CD4-positive, alpha-beta T cell (primary cell): ENCODE measurements at regions not wholly inside any gene's neighbourhood (a gene's known extent, or its start where the extent isn't known, plus 50 kb on each side); places are given as distances from the start of the nearest gene placed in this dataset.

ENCODE experiments used
- ATAC-seq: fragments of 200-7000 bp; cut with Tn5 transposase; one replicate; pipeline ENCODE4 v1.10.0; 2022; ENCODE audit warnings: mild to moderate bottlenecking; ENCODE audit not compliant: poor library complexity
- CTCF ChIA-PET: fragments of 350-600 bp; sonication (Branson Sonifier 250); formaldehyde crosslinking; loops from one replicate; lab custom pipeline; 2021; ENCODE audit warnings: antibody characterized with exemption, inconsistent platforms; lab: Charles Lee
- POLR2A ChIA-PET: fragments of 350-600 bp; sonication (Branson Sonifier 250); formaldehyde crosslinking; loops from one replicate; lab custom pipeline; 2021; ENCODE audit warnings: antibody characterized with exemption, inconsistent platforms; lab: Charles Lee
- DNase-seq, 14 experiments: peaks; one replicate each; pipeline ENCODE4 v3.0.0-alpha.2; 2013 to 2020; ENCODE audit warnings: mixed read lengths in 2 of 14
- H3K27ac ChIP-seq, 2 donors: one replicate each; pipeline versions ENCODE4 v1.5.1 to v1.7.0; 2013; ENCODE audit warnings: low read length in 2 of 2, low read depth in 1 of 2, mild to moderate bottlenecking in 1 of 2
- H3K27me3 ChIP-seq, 2 experiments: 1 replicate in 1 of 2; 2 replicates in 1 of 2; pipeline versions ENCODE4 v1.6.1 to v1.7.0; 2013; ENCODE audit warnings: low read length in 2 of 2, control low read depth in 1 of 2, mild to moderate bottlenecking in 1 of 2, moderate library complexity in 1 of 2; ENCODE audit not compliant: insufficient read depth in 2 of 2, control insufficient read depth in 1 of 2
- H3K36me3 ChIP-seq: one replicate; pipeline ENCODE4 v1.6.1; 2013; ENCODE audit warnings: low read length, control low read depth; ENCODE audit not compliant: insufficient read depth
- H3K4me1 ChIP-seq: one replicate; pipeline ENCODE4 v1.6.1; 2013; ENCODE audit warnings: low read length, control low read depth; ENCODE audit not compliant: insufficient read depth
- H3K4me3 ChIP-seq: one replicate; pipeline ENCODE4 v1.5.1; 2013; ENCODE audit warnings: mild to moderate bottlenecking, low read length, moderate library complexity
- H3K9me3 ChIP-seq, 2 experiments: 1 replicate in 1 of 2; 2 replicates in 1 of 2; pipeline versions ENCODE4 v1.6.1 to v1.7.0; 2013; ENCODE audit warnings: low read length in 2 of 2, mild to moderate bottlenecking in 2 of 2, control low read depth in 1 of 2, moderate library complexity in 1 of 2; ENCODE audit not compliant: control insufficient read depth in 1 of 2, insufficient read depth in 1 of 2
- H3K27ac Mint-ChIP-seq: one replicate; pipeline ENCODE4 v1.8.0; 2020; ENCODE audit warnings: mixed read lengths
- H3K27me3 Mint-ChIP-seq: one replicate; pipeline ENCODE4 v1.8.0; 2021; ENCODE audit warnings: mixed read lengths
- H3K36me3 Mint-ChIP-seq: one replicate; pipeline ENCODE4 v1.8.0; 2021; ENCODE audit warnings: low read depth, mixed read lengths
- H3K4me1 Mint-ChIP-seq: one replicate; pipeline ENCODE4 v1.8.0; 2021; ENCODE audit warnings: low read depth, mixed read lengths
- H3K4me3 Mint-ChIP-seq: one replicate; pipeline ENCODE4 v1.8.0; 2020; ENCODE audit warnings: mild to moderate bottlenecking, mixed read lengths
- H3K9me3 Mint-ChIP-seq: one replicate; pipeline ENCODE4 v1.8.0; 2020; ENCODE audit warnings: mixed read lengths
- intact Hi-C, 2 experiments: fragments of 100-400 bp; cut with DNase I in 1 of 2; cut with micrococcal nuclease in 1 of 2; formaldehyde crosslinking; loops; one replicate each; pipeline versions ENCODE4 v1.15.1 to v1.9.0; 2023 to 2025; cut with DNase I, micrococcal nuclease
- TF ChIP-seq, protein P1 (sequence below): fragments of 200-600 bp; IDR thresholded peaks from one replicate; pipeline ENCODE4 v1.8.0; 2022; ENCODE audit warnings: antibody characterized with exemption, mild to moderate bottlenecking

DNA sequence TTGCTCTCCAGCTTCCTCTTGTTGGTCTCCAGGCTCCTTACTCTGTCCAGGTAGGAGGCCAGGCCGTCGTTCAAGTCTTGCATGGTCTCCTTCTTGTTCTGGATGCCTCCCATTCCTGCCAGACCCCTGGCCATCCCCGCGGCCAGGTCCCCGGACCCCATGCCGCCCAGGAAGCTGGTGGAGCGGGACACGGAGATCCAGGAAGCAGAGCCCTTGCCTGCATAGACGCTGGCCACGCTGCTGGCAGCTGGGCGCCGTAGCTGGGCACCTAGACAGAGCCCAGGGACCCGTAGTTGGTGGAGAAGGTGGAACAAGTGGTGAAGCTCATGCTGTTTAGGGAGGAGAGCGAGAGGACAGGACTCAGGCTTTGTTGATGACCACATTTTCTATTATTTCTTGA, 1584.0 kb upstream of the ACO1 start:
- ATAC-seq (no peak), DNase-seq (no peak)
- Histone ChIP-seq H3K27ac (no peak overlapping the region), H3K9me3 (peaks cover 0 to 12% of the 10 kb centered on the region in 2 experiments), H3K27me3 (no peaks in the 10 kb centered on the region), H3K4me1 (no peaks in the 10 kb centered on the region), H3K36me3 (no peaks in the 10 kb centered on the region), H3K4me3 (no peak overlapping the region)
- TF ChIP-seq, protein P1, sequence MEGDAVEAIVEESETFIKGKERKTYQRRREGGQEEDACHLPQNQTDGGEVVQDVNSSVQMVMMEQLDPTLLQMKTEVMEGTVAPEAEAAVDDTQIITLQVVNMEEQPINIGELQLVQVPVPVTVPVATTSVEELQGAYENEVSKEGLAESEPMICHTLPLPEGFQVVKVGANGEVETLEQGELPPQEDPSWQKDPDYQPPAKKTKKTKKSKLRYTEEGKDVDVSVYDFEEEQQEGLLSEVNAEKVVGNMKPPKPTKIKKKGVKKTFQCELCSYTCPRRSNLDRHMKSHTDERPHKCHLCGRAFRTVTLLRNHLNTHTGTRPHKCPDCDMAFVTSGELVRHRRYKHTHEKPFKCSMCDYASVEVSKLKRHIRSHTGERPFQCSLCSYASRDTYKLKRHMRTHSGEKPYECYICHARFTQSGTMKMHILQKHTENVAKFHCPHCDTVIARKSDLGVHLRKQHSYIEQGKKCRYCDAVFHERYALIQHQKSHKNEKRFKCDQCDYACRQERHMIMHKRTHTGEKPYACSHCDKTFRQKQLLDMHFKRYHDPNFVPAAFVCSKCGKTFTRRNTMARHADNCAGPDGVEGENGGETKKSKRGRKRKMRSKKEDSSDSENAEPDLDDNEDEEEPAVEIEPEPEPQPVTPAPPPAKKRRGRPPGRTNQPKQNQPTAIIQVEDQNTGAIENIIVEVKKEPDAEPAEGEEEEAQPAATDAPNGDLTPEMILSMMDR, result no peak
- intact Hi-C loops, result no loop called here
- H3K27me3 Mint-ChIP-seq, result no peaks in the 10 kb centered on the region
- H3K36me3 Mint-ChIP-seq, result no peaks in the 10 kb centered on the region
- ChIA-PET CTCF (no interaction called here), POLR2A (interaction anchor here (1.0 kb wide), 1 partner anchor 8 kb away, joined by 3 read pairs; no protein-coding TSS in a partner anchor)
- no peak overlapping the region for H3K4me3 Mint-ChIP-seq
- H3K27ac Mint-ChIP-seq, result no peak overlapping the region
- H3K9me3 Mint-ChIP-seq, result no peaks in the 10 kb centered on the region
- no peaks in the 10 kb centered on the region for H3K4me1 Mint-ChIP-seq

DNA sequence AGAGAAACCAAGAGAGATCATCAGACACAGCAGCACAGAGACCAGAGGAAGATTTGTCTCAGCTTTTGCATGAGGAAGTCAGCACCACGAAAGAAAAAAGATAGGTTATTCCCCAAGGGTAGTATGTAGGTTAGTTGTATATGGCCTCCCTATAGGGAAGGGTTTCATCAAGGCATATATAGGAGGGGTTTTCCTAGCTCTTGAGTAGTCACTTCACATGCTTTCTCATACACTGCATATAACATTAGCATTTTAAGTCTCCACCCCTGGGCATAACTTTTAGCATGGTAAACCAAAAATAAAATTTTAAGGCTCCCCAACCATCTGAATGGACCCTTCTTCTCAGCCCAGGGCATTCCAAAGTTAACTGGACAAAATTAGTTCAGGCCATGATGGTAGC, 1571.6 kb upstream of the ACO1 start:
- no peak overlapping the region for H3K27ac ChIP-seq
- DNase-seq (no peak), ATAC-seq (no peak)
- Mint-ChIP-seq H3K9me3 (no peaks in the 10 kb centered on the region), H3K4me1 (no peaks in the 10 kb centered on the region), H3K27ac (no peak overlapping the region), H3K27me3 (no peaks in the 10 kb centered on the region), H3K4me3 (no peak overlapping the region), H3K36me3 (no peaks in the 10 kb centered on the region)
- CTCF ChIA-PET, result no interaction called here
- H3K27me3 ChIP-seq, result no peaks in the 10 kb centered on the region
- no peaks in the 10 kb centered on the region for H3K9me3 ChIP-seq
- no peak overlapping the region for H3K4me3 ChIP-seq
- no peaks in the 10 kb centered on the region for H3K36me3 ChIP-seq
- H3K4me1 ChIP-seq, result no peaks in the 10 kb centered on the region
- TF ChIP-seq, protein P1, result no peak
- intact Hi-C loops, result no loop called here
- POLR2A ChIA-PET, result no interaction called here

DNA sequence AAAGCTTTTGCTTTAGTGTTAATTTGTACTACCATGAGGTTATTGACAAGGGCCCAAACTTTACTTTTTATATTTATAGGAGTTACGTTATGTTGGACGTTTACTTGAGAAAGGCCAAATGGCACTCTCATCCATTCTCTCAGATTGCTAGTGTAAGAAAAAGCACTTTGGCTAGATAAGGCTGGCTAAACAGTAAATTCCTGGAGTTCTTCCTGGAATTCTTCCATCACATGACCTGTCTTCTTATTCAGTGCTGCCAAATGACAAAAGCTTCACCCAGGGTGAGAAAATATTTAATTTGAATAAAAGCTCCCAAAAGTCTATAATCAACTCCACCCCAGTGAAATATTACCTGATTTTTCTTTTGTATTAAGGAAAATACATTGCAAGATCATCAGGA, 1568.9 kb upstream of the ACO1 start:
- Histone ChIP-seq H3K4me1 (no peaks in the 10 kb centered on the region), H3K9me3 (no peaks in the 10 kb centered on the region), H3K27ac (no peak overlapping the region), H3K4me3 (no peak overlapping the region), H3K36me3 (no peaks in the 10 kb centered on the region), H3K27me3 (no peaks in the 10 kb centered on the region)
- ChIA-PET POLR2A (no interaction called here), CTCF (no interaction called here)
- ATAC-seq, result no peak
- Mint-ChIP-seq H3K27ac (no peak overlapping the region), H3K4me1 (no peaks in the 10 kb centered on the region), H3K4me3 (no peak overlapping the region), H3K9me3 (no peaks in the 10 kb centered on the region), H3K27me3 (no peaks in the 10 kb centered on the region), H3K36me3 (no peaks in the 10 kb centered on the region)
- TF ChIP-seq, protein P1, result no peak
- no peak for DNase-seq
- intact Hi-C loops, result no loop called here
